GM19035 (cell line): ENCODE measurements at regions not wholly inside any gene's neighbourhood (a gene's known extent, or its start where the extent isn't known, plus 50 kb on each side); places are given as distances from the start of the nearest gene placed in this dataset.

Source experiments
- ATAC-seq: cut with Tn5 transposase; IDR thresholded peaks from one replicate; pipeline ENCODE4 v1.9.1; 2021; ENCODE audit not compliant: unreplicated experiment

- no peak for ATAC-seq
These were observed 58.3 kb upstream of the CLDN10 start for GRCh38 chr13:95494082-95494681.

- ATAC-seq = no peak
These were observed 56.0 kb upstream of the CLDN10 start for GRCh38 chr13:95496485-95496884.

- ATAC-seq = no peak
These were observed 55.1 kb upstream of the CLDN10 start for GRCh38 chr13:95497381-95497807.

- ATAC-seq = no peak
These were observed 53.6 kb upstream of the CLDN10 start for GRCh38 chr13:95498886-95499285.

- ATAC-seq = no peak
These were observed 52.5 kb upstream of the CLDN10 start for GRCh38 chr13:95499811-95500712.

- ATAC-seq = no peak
These were observed 50.3 kb upstream of the CLDN10 start for GRCh38 chr13:95502216-95502615.
